HFFc6 (cell line): ENCODE measurements at regions not wholly inside any gene's neighbourhood (a gene's known extent, or its start where the extent isn't known, plus 50 kb on each side); places are given as distances from the start of the nearest gene placed in this dataset.

Source experiments
- DNase-seq: peaks from one replicate; pipeline ENCODE4 v3.0.0-alpha.2; 2018
- H3K27ac Mint-ChIP-seq: 2 replicates; pipeline ENCODE4 v1.8.0; 2020; ENCODE audit warnings: mild to moderate bottlenecking, mixed read lengths
- H3K27me3 Mint-ChIP-seq: 2 replicates; pipeline ENCODE4 v1.8.0; 2021; ENCODE audit warnings: mild to moderate bottlenecking, moderate library complexity, mixed read lengths; ENCODE audit not compliant: insufficient read depth
- H3K36me3 Mint-ChIP-seq: 2 replicates; pipeline ENCODE4 v1.8.0; 2021; ENCODE audit warnings: low read depth, mixed read lengths
- H3K4me1 Mint-ChIP-seq: 2 replicates; pipeline ENCODE4 v1.8.0; 2020; ENCODE audit warnings: low read depth, mixed read lengths
- H3K4me3 Mint-ChIP-seq: 2 replicates; pipeline ENCODE4 v1.8.0; 2020; ENCODE audit warnings: mild to moderate bottlenecking, moderate library complexity, mixed read lengths
- H3K9me3 Mint-ChIP-seq: 2 replicates; pipeline ENCODE4 v1.8.0; 2020; ENCODE audit warnings: mild to moderate bottlenecking, mixed read lengths
- TF ChIP-seq, protein P1 (sequence below): fragments of 200-600 bp; sonication (generic); IDR thresholded peaks from 2 replicates; pipeline ENCODE4 v1.5.0; 2021; ENCODE audit warnings: antibody characterized with exemption, mild to moderate bottlenecking

DNA sequence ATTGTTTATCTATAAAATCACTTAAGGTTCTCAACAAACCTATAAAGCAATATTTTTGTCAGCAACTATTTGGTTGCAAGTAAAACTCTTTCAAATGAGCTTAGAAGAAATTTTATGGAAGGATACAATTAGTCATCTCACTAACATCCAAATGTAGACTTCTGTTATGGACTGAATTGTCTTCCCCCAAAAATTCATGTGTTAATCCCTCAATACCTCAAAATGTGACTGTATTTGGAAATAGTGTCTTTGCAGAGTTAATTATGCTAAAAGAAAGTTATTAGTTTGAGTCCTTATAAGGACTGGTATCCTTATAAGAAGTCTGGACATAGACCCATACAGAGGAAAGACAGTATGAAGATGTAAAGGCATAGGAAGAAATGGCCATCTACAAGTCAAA lies 357.8 kb upstream of the PRMT6 start:
- no peak for DNase-seq
- Mint-ChIP-seq H3K27me3 (no peaks in the 10 kb centered on the region; the same call in 1 of the 2 replicates), H3K9me3 (peaks cover 32% of the 10 kb centered on the region), H3K4me3 (no peak overlapping the region), H3K36me3 (no peaks in the 10 kb centered on the region), H3K4me1 (no peaks in the 10 kb centered on the region), H3K27ac (no peak overlapping the region)
- TF ChIP-seq, protein P1, sequence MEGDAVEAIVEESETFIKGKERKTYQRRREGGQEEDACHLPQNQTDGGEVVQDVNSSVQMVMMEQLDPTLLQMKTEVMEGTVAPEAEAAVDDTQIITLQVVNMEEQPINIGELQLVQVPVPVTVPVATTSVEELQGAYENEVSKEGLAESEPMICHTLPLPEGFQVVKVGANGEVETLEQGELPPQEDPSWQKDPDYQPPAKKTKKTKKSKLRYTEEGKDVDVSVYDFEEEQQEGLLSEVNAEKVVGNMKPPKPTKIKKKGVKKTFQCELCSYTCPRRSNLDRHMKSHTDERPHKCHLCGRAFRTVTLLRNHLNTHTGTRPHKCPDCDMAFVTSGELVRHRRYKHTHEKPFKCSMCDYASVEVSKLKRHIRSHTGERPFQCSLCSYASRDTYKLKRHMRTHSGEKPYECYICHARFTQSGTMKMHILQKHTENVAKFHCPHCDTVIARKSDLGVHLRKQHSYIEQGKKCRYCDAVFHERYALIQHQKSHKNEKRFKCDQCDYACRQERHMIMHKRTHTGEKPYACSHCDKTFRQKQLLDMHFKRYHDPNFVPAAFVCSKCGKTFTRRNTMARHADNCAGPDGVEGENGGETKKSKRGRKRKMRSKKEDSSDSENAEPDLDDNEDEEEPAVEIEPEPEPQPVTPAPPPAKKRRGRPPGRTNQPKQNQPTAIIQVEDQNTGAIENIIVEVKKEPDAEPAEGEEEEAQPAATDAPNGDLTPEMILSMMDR, result no peak

DNA sequence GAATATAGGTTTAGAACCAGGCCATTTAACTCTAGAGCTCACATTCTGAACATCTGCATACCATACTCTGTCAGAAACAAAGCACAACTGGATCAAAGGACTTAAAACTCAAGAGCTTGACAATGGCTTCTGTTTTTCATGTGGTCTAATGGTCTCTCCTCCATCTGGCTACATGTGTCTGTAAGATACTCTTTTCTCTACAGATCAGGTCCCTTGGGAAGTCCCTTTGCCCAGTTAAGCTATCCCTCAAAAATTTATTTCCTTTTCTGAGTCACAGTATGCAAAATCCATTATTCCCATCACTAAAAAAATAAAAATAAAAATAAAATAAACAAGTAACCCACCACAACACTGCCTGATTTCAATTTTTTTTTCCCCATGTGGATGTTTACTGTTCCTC lies 357.0 kb upstream of the PRMT6 start:
- H3K36me3 Mint-ChIP-seq, result no peaks in the 10 kb centered on the region
- no peak overlapping the region for H3K27ac Mint-ChIP-seq
- H3K27me3 Mint-ChIP-seq, result no peaks in the 10 kb centered on the region; the same call in 1 of the 2 replicates
- H3K9me3 Mint-ChIP-seq, result peaks cover 36% of the 10 kb centered on the region
- TF ChIP-seq, protein P1, result no peak
- H3K4me1 Mint-ChIP-seq, result no peaks in the 10 kb centered on the region
- DNase-seq, result no peak
- H3K4me3 Mint-ChIP-seq, result no peak overlapping the region

DNA sequence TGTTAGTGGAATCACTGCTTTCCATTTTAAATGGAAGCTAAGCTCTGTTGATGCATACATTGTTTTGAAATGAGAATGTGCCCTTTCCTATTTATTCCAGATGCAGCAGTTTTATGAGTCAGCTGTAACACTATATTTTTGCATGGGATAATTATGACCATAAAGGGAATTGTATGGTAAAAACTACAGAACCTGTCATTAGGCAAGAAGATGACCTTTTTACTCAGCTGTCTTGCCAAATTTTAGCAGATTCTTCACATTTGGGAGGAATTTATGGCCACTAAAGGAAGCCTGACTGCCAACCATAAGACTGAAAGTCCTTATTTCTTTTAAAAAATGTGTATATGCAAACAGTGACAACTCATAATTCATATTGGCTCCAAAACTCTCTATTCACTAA lies 356.3 kb upstream of the PRMT6 start:
- TF ChIP-seq, protein P1, result no peak
- Mint-ChIP-seq H3K4me1 (no peaks in the 10 kb centered on the region), H3K9me3 (peaks cover 33% of the 10 kb centered on the region), H3K27me3 (no peaks in the 10 kb centered on the region; the same call in 1 of the 2 replicates), H3K27ac (no peak overlapping the region), H3K4me3 (no peak overlapping the region), H3K36me3 (no peaks in the 10 kb centered on the region)
- no peak for DNase-seq

DNA sequence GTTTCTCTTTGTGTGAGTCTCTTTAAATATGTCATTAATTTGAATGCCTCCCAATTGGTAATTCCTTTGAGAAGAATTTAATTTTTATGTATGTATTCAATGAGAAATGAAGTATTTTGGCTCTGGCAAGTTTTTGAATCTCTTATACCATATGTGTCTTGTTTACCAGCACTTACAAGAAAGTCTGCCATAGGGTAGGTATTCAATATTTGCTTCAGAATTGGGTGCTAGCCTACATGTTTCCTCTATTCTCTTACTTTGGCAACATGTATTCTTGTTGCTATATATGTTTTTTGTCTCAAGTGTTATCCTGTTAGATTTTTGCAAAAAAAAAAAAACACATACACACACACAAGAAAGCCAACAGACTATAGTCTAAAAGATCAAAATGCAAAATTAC lies 350.5 kb upstream of the PRMT6 start:
- H3K36me3 Mint-ChIP-seq, result no peaks in the 10 kb centered on the region
- peaks cover 45% of the 10 kb centered on the region for H3K9me3 Mint-ChIP-seq
- H3K4me1 Mint-ChIP-seq, result no peaks in the 10 kb centered on the region
- H3K27me3 Mint-ChIP-seq, result no peaks in the 10 kb centered on the region; the same call in 1 of the 2 replicates
- no peak overlapping the region for H3K4me3 Mint-ChIP-seq
- no peak for DNase-seq
- H3K27ac Mint-ChIP-seq, result no peak overlapping the region
- TF ChIP-seq, protein P1, result no peak

DNA sequence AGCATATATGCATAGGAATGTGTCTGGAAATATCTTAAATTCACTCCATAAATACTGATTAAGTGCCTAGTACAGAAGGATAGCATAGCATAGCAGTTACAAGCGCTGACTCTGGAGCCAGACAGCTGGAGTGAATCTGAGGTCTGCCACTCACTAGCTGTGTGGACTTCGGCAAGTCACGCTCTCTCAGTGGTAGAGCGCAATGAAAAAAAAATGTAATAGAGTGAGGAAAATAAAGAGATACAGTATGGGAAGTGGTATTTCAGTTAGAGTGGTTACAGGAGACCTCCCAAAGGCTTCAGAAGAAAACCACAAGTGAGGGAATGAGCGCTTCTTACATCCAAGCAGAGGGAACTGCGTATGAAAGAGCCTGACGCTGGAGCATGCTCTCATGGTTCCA lies 338.9 kb upstream of the PRMT6 start:
- Mint-ChIP-seq H3K4me3 (no peak overlapping the region), H3K27ac (no peak overlapping the region), H3K27me3 (no peaks in the 10 kb centered on the region), H3K36me3 (no peaks in the 10 kb centered on the region), H3K4me1 (no peaks in the 10 kb centered on the region), H3K9me3 (peaks cover 12% of the 10 kb centered on the region)
- TF ChIP-seq, protein P1, result no peak
- no peak for DNase-seq

DNA sequence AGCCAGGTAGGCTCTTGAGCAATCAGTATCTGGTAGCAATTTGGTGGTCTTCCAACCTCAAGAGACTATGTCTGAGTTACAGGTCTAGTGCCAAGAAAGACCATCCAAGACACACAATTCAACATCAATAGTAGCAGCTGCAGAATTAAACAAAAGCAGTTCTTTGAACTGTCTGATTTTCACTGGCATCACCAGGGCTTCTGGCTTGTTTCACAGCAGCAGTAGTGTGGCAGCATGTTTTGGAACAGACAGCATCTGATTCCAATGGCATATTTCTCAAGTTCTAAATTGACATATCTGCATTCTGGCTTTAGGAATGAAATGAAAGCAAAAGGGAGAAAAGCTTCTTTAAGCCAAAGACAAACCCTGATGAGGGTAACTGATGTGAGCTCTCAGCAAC lies 334.7 kb upstream of the PRMT6 start:
- H3K9me3 Mint-ChIP-seq, result peaks cover 12% of the 10 kb centered on the region; the same call in 1 of the 2 replicates
- H3K27ac Mint-ChIP-seq, result no peak overlapping the region
- H3K27me3 Mint-ChIP-seq, result no peaks in the 10 kb centered on the region
- no peaks in the 10 kb centered on the region for H3K36me3 Mint-ChIP-seq
- H3K4me1 Mint-ChIP-seq, result no peaks in the 10 kb centered on the region
- no peak overlapping the region for H3K4me3 Mint-ChIP-seq
- DNase-seq, result no peak
- TF ChIP-seq, protein P1, result no peak
